ENCODE measurements at regions not wholly inside any gene's neighbourhood (a gene's known extent, or its start where the extent isn't known, plus 50 kb on each side); places are given as distances from the start of the nearest gene placed in this dataset.
"Not testable (repeated sequence)": the region's sequence is repeated elsewhere in the genome, so short reads cannot be mapped to it uniquely, and the experiment has no call there.

DNA sequence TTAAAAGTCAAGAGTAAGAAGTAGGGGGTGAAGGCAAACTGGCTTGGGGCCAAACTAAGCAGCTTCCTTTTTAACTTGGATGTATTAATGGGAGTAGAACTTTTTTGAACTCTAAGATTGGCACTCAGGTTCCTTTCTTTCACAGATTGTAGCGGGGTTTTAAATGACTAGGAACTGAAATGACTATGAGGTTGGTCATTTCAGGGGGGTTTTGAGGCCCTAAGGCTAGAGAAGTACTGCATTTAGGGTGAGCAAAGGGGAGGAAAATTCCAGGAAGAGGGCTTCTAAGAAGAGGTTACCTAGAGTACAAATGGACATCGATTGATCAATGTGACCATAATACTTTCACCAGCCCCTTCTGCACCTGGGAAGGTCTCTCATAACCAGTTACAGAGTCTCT lies 381.8 kb downstream of the MLLT3 start:
- DNase-seq (ENCODE audit: extremely low read depth in 1 of 2, low read depth in 1 of 2), result no peak

DNA sequence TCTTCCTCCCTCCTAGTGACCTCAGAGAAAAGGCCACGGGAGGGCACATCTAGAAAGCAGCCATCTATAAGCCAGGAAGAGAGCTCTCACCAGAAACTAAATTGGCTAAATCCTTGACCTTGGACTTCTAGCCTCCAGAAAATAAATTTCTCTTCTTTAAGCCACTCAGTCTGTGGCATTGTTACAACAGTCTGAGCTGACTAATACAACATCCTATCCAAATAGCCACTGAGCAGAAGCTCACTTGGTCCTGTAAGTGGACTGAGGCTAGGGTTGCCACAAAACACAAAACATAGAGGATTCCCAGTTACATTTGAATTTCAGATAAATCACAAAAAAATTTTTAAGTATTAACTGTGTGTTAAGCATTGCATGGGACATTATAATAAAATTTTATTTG lies 383.4 kb downstream of the MLLT3 start:
- DNase-seq (ENCODE audit: extremely low read depth in 1 of 2, low read depth in 1 of 2), result no peak

DNA sequence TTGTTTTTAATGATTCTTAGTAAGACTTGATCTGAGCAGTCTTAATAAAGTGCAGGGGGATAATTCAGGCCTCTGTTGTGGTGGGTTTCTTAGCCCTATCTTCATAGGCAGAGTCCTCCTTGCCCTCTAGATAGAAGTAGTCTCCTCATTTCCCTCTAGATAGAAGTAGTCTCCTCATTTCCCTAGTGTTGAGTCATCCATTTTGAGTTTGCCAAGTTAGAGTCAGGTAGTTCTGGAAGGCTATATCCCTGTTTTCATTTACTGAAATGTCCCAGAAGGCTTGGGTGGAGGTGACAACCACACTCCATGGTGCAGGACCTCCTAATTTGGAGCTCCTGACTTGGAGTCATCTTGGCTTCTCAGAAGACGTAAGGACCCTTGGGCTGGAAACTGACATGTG lies 384.6 kb downstream of the MLLT3 start:
- DNase-seq (ENCODE audit: extremely low read depth in 1 of 2, low read depth in 1 of 2), result no peak

DNA sequence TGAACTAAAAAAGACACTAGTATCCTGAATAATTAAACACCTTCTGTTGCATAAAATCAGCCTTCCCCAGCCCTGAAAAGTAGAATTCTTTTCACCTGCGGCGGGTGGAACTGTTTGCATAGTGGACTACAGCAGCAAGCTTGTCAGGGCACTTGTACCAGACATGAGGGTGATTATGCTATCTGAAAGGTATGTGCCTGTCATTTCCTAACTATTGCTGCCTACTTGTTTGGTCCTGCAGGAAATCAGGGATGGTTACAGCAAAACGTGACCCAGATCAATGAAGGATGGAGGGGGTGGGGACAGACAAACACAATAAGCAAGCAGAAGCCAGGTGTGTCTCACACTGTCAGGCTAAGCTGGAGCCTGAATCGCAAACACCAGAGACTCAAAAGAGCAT lies 385.6 kb downstream of the MLLT3 start:
- DNase-seq (ENCODE audit: extremely low read depth in 1 of 2, low read depth in 1 of 2), result no peak

DNA sequence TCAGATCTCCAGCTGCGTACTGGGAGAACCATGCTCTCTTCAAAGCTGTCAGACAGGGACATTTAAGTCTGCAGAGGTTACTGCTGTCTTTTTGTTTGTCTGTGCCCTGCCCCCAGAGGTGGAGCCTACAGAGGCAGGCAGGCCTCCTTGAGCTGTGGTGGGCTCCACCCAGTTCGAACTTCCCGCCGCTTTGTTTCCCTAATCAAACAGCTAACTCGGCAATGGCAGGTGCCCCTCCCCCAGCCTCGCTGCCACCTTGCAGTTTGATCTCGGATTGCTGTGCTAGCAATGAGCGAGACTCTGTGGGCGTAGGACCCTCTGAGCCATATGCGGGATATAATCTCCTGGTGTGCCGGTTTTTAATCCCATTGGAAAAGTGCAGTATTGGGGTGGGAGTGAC lies 387.1 kb downstream of the MLLT3 start:
- DNase-seq (ENCODE audit: extremely low read depth in 1 of 2, low read depth in 1 of 2), result not testable (repeated sequence)

DNA sequence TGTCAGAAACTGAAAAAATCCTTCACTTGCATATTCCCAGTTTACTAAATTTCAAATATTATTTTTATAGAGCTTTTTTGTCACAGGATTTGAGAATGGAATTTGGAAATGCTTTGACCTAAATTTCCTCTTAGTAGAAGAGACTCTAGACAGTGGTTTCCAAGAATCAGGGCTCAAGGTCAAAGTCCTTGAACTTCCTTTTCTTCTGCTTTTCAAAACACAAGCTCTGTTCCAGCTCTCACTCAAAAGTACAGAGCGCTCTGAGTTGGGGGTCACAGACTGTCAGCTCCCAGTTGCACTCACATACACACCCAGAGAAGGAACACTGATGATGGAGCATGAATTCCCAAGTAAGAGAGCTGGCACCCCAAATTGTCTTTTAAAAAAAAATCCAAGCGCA lies 394.2 kb downstream of the MLLT3 start:
- no peak for DNase-seq (ENCODE audit: extremely low read depth in 1 of 2, low read depth in 1 of 2)

DNA sequence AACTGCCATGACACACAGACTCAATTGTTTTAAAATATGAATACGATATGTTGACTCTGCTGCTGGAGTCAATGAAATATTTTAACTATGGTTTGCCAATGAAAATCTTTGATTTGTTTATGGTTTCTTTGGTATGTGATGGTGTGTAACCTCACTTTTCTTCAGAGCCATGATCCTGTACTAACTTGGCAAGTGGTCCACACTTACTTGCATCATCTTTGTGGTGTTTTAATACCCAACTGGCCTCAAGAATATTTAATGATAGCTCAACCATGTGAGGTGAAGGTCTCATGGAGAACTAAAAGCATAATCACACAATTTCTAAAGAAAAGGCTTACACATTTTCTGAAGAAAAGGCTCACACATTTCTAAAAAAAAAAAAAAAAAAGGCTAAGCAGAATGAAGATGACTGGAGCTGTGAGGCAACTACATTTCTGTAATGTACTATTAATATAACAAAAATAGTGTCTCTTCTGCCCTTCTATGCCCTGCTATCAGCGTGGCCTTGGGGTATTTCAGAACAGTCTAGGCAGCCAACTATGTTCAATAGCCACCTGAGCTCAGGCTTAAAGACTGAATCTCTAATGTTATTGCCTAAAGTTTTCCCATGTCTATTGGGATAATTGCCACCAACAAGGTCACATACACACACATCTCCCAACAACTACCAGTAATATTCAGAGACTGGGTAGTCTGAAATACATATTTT lies 395.0 kb downstream of the MLLT3 start:
- DNase-seq (ENCODE audit: extremely low read depth in 1 of 2, low read depth in 1 of 2), result no peak

DNA sequence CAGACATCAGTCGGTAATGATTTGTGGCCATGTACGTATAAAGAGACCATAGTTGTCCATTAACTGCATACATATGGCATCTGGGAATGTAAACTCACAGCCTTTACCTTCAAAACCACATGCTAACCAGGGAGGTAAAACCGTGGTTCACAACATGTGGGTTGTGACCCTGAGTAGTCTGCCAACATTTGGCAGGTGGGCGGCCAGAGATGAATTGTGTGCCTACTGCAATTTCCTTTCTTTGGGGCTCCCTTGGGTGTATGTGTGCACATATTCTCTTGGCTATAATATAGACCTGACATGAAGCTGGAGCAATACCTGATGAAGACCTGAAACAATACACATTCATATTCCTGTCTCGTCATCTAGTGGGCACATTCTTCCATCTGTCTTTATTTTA lies 396.0 kb downstream of the MLLT3 start:
- DNase-seq (ENCODE audit: extremely low read depth in 1 of 2, low read depth in 1 of 2), result no peak

DNA sequence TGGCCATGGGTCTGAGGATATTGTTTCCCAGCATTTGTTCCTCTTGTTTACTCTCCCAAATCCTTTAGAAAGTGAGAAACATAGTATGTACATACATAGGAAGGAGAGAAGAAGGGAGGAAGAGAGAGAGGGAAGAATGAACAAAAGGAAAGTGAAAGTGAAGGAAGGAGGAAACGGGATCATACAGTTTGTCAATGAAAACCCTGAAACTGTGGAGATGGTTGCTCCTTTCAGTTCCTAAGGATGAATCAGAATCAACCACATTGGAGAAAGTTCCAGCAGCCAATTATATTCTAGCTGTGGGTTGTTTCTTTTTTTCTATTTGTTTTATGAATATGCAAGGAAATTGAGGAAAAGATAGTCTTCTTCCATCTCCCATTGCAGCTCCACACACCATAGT lies 396.5 kb downstream of the MLLT3 start:
- DNase-seq (ENCODE audit: extremely low read depth in 1 of 2, low read depth in 1 of 2), result no peak

DNA sequence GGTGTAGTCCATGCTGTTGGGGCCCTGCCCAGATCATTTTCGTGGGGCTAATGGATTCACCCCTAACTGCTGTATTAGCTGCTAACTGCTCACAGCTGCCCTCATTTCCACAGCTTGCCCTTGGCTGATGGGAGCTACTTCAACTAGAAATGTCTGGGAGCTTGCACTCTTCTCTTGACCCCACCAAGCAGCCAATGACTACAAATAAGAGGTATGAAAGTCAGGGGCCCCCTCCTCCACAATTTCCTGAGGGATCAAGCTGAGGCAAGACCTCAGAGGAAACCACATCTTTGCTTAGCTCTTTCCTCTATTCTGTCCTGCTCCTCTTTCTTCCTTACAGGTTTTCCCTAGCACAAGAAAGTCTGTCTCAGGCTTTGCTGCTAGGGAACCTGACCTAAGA lies 397.5 kb downstream of the MLLT3 start:
- DNase-seq (ENCODE audit: extremely low read depth in 1 of 2, low read depth in 1 of 2), result no peak

DNA sequence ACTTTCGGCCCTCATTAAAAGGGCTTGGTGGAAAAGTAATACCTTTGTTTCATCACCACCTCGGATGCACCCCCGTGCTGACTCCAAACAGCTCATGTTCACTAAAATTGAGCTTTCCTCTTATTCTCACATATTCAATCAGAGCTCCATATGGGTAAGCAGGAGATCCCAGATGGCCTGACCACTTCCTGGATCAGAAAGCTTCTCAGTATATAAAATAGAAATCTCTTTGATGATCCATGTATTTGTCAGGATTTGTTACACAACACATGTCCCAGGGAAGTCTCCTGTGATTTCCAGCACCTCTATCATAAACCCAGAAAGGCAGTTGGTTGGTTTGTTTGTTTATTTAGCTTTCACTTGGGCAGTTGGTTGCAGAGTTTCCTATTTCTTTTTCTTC lies 402.0 kb downstream of the MLLT3 start:
- DNase-seq (ENCODE audit: extremely low read depth in 1 of 2, low read depth in 1 of 2), result no peak

DNA sequence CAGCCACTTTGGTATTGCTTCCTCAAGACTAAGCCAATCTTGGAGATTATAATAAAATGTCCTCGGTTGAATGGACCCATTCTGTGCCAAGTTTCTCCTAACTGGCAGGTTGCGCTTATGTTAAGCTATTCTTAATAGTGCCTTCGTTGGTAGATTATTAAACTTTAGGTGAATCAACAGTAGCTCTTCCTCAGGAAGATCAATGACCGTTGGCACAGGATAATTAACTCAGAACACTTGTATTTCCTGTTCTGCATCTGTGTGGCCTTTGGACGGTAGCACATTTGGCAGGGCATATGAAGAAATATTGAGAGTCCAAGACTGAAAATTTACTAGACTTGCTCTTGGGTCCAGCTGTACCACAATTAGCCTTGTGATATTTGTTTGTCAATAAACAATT lies 402.9 kb downstream of the MLLT3 start:
- DNase-seq (ENCODE audit: extremely low read depth in 1 of 2, low read depth in 1 of 2), result no peak

DNA sequence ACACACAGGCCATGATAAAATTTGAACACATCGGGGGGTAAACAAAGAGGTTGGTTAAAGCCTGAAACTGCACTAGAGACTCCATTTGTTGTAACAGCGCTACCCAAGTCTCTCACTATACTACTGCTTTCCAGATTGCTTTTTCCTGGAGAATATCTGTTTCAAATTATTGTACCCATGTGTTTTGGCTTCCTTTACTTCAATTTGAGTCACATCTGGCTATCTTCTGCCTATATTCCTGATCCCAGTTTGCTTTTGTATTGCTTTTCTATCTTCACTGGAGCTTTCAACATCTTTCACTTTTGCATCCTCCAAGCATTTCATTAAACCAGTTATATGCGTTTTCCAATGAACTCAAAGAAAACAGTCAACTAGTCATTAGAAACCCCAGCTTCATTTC lies 404.7 kb downstream of the MLLT3 start:
- DNase-seq (ENCODE audit: extremely low read depth in 1 of 2, low read depth in 1 of 2), result no peak

DNA sequence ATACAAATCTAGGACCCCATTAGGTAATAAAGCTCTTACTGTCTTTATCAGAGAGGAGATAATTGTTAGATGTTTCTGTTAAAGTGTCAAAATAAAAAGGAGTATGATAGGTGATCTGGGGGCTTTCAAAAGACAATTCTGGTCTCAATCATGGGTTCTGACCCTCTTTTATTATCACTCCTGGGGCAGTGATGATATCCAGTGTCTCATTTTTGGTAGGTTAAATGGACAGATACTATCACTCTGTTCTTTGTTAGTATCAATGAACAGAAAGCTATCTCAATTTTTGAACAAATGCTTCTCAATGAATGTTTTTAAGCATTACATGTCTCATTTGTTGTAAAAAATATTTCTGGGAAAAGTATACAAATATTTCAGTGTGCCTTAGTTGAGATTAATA lies 405.9 kb downstream of the MLLT3 start:
- no peak for DNase-seq (ENCODE audit: extremely low read depth in 1 of 2, low read depth in 1 of 2)

DNA sequence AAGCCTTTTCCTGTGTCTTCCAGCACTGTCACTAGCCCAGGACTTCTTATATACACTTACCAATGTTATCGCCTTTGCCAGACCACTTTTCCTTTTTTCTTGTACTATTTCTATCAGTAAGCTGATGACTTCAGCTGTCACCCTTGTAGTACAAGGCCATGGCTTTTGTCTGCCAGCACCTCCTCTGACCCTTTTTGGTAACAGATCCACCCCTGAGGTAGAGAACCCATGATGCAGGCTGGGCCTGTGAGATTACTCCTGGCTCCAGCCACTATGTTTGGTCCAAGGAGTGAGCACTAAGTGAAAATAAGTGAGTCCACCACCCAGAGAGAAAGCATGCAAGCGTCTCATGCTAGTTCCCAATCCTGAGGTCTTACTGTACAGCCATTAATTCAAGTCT lies 406.7 kb downstream of the MLLT3 start:
- DNase-seq (ENCODE audit: extremely low read depth in 1 of 2, low read depth in 1 of 2), result no peak

DNA sequence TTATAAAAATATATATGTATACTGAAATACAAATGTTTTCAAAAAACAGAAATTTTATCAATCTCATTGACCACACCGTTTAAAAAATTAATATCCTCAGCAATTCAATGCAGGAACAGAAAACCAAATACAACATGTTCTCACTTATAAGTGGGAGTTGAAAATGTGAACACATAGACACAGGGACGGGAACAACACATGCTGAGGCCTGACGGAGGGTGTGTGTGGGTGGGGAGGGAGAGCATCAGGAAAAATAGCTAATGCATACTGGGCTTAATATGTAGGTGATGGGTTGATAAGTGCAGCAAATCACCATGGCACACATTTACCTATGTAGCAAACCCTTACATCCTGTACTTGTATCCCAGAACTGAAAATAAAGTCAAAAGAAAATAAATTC lies 409.5 kb downstream of the MLLT3 start:
- DNase-seq (ENCODE audit: extremely low read depth in 1 of 2, low read depth in 1 of 2), result no peak

DNA sequence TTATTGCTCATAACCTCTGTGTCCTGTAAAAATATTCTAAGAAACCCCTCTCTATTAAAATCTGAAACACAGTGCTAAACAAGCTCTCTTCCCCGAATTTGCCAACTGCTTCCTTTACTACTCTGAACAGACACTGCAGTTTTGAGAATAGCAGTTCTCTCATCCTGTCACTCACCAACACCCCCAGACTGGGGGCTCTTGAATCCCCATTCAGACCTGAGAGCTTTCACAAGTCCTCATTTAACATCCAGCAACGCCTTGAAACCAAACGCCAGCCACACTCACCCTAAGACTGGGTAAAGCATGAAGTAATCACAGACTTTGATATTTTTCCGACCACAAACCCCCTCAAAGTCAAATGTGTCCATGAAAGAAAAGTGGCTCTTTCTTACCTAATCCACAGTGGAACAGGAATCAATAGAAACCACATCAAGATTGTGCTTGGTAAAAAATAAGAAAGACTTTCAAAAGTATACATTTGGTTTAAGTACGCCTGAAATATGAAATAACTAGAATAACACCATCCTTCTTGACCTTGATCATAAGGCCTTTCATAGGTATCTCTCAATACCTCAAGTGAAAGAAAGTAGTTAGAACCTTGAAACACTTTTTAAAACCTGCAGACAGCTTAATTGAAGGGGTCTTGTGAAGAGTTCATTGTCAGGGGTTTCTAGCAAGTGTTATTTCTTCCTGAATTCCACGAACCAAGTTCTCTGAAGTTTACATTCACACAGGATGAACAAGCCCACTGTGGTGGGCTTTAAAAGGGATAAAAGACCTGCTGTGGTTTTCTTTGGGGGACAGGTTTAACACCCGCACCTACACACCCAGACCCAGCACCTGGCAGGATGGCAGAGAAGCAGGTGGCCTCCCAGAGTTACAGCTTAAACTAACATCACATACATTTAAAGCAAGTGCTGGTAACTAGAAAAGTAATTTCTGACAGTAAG lies 412.6 kb downstream of the MLLT3 start:
- DNase-seq (ENCODE audit: extremely low read depth in 1 of 2, low read depth in 1 of 2), result peak; percentile 56 to 70

DNA sequence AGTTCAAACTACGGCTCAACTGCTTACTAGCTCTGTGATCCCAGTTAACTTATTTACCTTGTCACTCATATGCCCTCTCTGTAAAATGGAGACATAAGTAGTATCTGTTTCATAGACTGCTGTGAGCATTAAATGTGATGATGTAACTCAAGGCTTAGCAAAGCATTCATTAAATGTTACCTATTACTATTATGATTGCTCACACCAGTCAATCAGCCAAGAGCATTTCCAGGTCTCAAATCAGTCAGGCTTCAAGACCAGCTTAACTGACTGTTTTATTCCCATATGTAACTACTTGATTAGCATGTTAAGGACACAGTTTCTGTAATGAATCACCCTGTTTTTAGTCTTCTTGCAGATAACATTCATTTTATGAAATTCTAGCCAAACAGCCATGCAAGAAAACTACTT lies 413.3 kb downstream of the MLLT3 start:
- DNase-seq (ENCODE audit: extremely low read depth in 1 of 2, low read depth in 1 of 2), result peak in 1 of 2 donors; percentile 5

DNA sequence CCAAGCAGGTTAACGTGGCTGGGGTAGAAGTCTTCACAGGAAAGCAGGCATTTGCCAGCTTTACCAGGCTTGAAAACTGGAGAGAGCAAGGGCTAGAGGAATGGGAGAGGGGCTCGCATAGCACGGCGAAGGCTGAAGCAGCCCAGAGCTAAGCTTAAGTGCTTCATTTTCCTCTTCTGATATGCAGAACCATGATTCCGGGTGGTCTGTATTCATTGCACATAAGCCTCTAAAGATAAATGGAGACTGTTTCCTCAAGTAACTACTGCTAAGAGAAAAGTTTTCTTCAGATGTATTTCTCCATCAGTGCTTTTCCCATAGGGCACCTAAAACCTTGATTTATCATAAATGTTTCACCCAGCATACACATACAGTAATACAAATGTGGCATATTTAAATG lies 414.1 kb downstream of the MLLT3 start:
- no peak for DNase-seq (ENCODE audit: extremely low read depth in 1 of 2, low read depth in 1 of 2)

DNA sequence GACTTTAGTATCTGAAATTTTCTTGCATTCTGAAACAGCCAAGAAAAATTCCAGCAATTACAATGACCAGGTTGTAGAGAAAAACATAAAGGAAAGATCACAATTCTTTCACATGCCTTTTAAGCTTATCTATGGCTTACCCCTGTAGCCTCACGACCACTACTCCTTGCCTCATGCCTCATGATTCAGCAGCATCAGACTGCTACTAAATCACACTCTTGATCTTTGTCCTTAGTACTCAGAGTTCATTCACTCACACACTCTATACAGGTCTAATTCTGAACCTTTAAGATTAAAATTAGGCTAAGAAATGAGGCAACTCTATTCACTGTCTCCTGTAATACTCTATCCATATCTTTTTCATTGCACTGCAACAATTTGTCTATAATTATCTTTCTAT lies 415.1 kb downstream of the MLLT3 start:
- no peak for DNase-seq (ENCODE audit: extremely low read depth in 1 of 2, low read depth in 1 of 2)

DNA sequence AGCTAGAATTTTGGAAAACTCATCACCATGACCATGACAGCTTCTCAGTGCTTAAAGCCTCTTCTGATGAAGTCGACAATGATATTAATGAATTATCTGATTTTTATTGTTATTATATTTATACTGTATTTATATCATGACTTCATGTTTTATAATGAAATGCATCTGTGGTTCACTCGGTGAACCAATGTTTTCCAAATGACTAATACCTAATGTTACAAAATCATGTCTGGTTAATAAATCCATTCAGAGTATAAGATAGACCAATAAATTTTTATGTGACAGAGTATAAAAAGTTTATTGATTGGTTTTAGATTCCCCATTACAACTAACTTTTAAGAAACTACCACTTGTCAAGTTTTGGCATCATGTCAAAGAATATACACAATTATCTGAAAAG lies 416.5 kb downstream of the MLLT3 start:
- DNase-seq (ENCODE audit: extremely low read depth in 1 of 2, low read depth in 1 of 2), result no peak

DNA sequence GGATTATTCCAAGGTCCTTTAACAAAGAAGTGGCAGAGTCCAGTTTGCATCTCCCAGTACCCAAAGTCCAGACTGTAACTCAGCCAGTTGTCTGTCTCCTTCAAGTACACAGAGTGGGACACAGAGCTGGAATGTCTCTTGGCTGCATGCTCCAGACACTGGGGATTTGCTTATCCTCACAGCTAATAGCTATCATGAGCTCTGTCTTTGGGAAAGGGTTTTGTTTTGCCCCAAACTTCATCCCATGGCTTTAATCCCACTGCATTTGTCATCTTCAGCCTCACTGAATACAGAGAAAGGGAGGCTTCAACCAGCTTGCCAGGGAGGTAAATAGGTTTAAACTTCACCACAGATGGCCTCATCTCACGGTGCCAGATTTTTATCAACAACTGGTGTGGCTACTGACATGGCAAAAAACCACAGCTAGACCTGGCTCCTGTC lies 412.2 kb upstream of the SLC24A2 start:
- DNase-seq (ENCODE audit: extremely low read depth in 1 of 2, low read depth in 1 of 2), result no peak
